Vagina (tissue), 2 donors: ENCODE measurements at regions not wholly inside any gene's neighbourhood (a gene's known extent, or its start where the extent isn't known, plus 50 kb on each side); places are given as distances from the start of the nearest gene placed in this dataset.

ENCODE experiments used
- DNase-seq, 2 donors: peaks; one replicate each; pipeline ENCODE4 v3.0.0-alpha.2; 2017; ENCODE audit errors: extremely low spot score in 2 of 2
- H3K27ac ChIP-seq: fragments of 200-600 bp; sonication (generic); one replicate; pipeline ENCODE4 v1.5.1; 2019
- H3K27me3 ChIP-seq: fragments of 200-600 bp; sonication (generic); one replicate; pipeline ENCODE4 v1.5.1; 2019
- H3K36me3 ChIP-seq, 2 donors: fragments of 200-600 bp; sonication (generic); one replicate each; pipeline ENCODE4 v1.5.1; 2017 to 2019
- H3K4me1 ChIP-seq: fragments of 200-600 bp; sonication (generic); one replicate; pipeline ENCODE4 v1.5.1; 2019
- H3K4me3 ChIP-seq, 2 donors: fragments of 200-600 bp; sonication (generic); 1 replicate in 1 of 2; 2 replicates in 1 of 2; pipeline ENCODE4 v1.5.1; 2016 to 2019
- H3K9me3 ChIP-seq: fragments of 200-600 bp; sonication (generic); one replicate; pipeline ENCODE4 v1.5.1; 2019
- POLR2A ChIP-seq, 2 donors: fragments of 450-650 bp; IDR thresholded peaks; one replicate each; pipeline ENCODE4 v1.6.1; 2017; ENCODE audit warnings: antibody characterized with exemption in 2 of 2, mild to moderate bottlenecking in 2 of 2, moderate library complexity in 2 of 2
- POLR2AphosphoS5 ChIP-seq, 2 donors: sonication (generic); formaldehyde crosslinking; IDR thresholded peaks; one replicate each; pipeline ENCODE4 v1.9.0; 2017; ENCODE audit warnings: antibody characterized with exemption in 2 of 2, mild to moderate bottlenecking in 2 of 2, low read depth in 1 of 2; ENCODE audit not compliant: insufficient read depth in 1 of 2
- intact Hi-C: fragments of 100-400 bp; cut with DNase I; formaldehyde crosslinking; loops from one replicate; pipeline ENCODE4 v1.15.1; 2023
- TF ChIP-seq, protein P1 (sequence below), 3 experiments: fragments of 450-650 bp in 2 of 3; fragments of 200-600 bp in 1 of 3; sonication (generic) in 1 of 3; IDR thresholded peaks; one replicate each; pipeline ENCODE4 v1.5.1; 2017 to 2019; ENCODE audit warnings: antibody characterized with exemption in 3 of 3, mild to moderate bottlenecking in 2 of 3, moderate library complexity in 2 of 3

GRCh38 chr2:226352941-226353560 is 446.6 kb downstream of the IRS1 start:
- no peaks in the 10 kb centered on the region for H3K36me3 ChIP-seq
- no peaks in the 10 kb centered on the region for H3K9me3 ChIP-seq
- H3K4me1 ChIP-seq = no peaks in the 10 kb centered on the region
- H3K27ac ChIP-seq = no peak overlapping the region
- intact Hi-C loops = no loop called here
- TF ChIP-seq, protein P1, sequence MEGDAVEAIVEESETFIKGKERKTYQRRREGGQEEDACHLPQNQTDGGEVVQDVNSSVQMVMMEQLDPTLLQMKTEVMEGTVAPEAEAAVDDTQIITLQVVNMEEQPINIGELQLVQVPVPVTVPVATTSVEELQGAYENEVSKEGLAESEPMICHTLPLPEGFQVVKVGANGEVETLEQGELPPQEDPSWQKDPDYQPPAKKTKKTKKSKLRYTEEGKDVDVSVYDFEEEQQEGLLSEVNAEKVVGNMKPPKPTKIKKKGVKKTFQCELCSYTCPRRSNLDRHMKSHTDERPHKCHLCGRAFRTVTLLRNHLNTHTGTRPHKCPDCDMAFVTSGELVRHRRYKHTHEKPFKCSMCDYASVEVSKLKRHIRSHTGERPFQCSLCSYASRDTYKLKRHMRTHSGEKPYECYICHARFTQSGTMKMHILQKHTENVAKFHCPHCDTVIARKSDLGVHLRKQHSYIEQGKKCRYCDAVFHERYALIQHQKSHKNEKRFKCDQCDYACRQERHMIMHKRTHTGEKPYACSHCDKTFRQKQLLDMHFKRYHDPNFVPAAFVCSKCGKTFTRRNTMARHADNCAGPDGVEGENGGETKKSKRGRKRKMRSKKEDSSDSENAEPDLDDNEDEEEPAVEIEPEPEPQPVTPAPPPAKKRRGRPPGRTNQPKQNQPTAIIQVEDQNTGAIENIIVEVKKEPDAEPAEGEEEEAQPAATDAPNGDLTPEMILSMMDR (IDR thresholded peaks at IDR 0.05) = no peak
- TF ChIP-seq POLR2A (IDR thresholded peaks at IDR 0.05) (no peak), POLR2AphosphoS5 (IDR thresholded peaks at IDR 0.05; ENCODE audit: insufficient read depth in 1 of 2, low read depth in 1 of 2) (no peak)
- H3K27me3 ChIP-seq = no peaks in the 10 kb centered on the region
- H3K4me3 ChIP-seq = no peak overlapping the region
- DNase-seq = no peak

- no peaks in the 10 kb centered on the region for H3K36me3 ChIP-seq
- H3K27me3 ChIP-seq = no peaks in the 10 kb centered on the region
- no peaks in the 10 kb centered on the region for H3K4me1 ChIP-seq
- H3K9me3 ChIP-seq = no peaks in the 10 kb centered on the region
- no peak overlapping the region for H3K4me3 ChIP-seq
- intact Hi-C loops = no loop called here
- no peak overlapping the region for H3K27ac ChIP-seq
- DNase-seq = no peak
- TF ChIP-seq POLR2A (IDR thresholded peaks at IDR 0.05) = no peak
- no peak for TF ChIP-seq POLR2AphosphoS5 (IDR thresholded peaks at IDR 0.05; ENCODE audit: insufficient read depth in 1 of 2, low read depth in 1 of 2)
Measured at GRCh38 chr2:226351711-226352110, 447.9 kb downstream of the IRS1 start.

GRCh38 chr2:226339616-226340015 is 460.0 kb downstream of the IRS1 start:
- Histone ChIP-seq H3K27ac (no peak overlapping the region), H3K36me3 (no peaks in the 10 kb centered on the region), H3K4me3 (no peak overlapping the region), H3K9me3 (no peaks in the 10 kb centered on the region), H3K4me1 (no peaks in the 10 kb centered on the region), H3K27me3 (no peaks in the 10 kb centered on the region)
- intact Hi-C loops = no loop called here
- DNase-seq = no peak
- TF ChIP-seq POLR2A (IDR thresholded peaks at IDR 0.05) (no peak), POLR2AphosphoS5 (IDR thresholded peaks at IDR 0.05; ENCODE audit: insufficient read depth in 1 of 2, low read depth in 1 of 2) (no peak)
- TF ChIP-seq, protein P1 (IDR thresholded peaks at IDR 0.05) = no peak

GRCh38 chr2:226338825-226339224 is 460.8 kb downstream of the IRS1 start:
- Histone ChIP-seq H3K4me1 (no peaks in the 10 kb centered on the region), H3K27ac (no peak overlapping the region), H3K27me3 (no peaks in the 10 kb centered on the region), H3K36me3 (no peaks in the 10 kb centered on the region), H3K9me3 (no peaks in the 10 kb centered on the region), H3K4me3 (no peak overlapping the region)
- no peak for TF ChIP-seq POLR2AphosphoS5 (IDR thresholded peaks at IDR 0.05; ENCODE audit: insufficient read depth in 1 of 2, low read depth in 1 of 2)
- TF ChIP-seq POLR2A (IDR thresholded peaks at IDR 0.05) = no peak
- TF ChIP-seq, protein P1 (IDR thresholded peaks at IDR 0.05) = no peak
- intact Hi-C loops = no loop called here
- no peak for DNase-seq

DNA sequence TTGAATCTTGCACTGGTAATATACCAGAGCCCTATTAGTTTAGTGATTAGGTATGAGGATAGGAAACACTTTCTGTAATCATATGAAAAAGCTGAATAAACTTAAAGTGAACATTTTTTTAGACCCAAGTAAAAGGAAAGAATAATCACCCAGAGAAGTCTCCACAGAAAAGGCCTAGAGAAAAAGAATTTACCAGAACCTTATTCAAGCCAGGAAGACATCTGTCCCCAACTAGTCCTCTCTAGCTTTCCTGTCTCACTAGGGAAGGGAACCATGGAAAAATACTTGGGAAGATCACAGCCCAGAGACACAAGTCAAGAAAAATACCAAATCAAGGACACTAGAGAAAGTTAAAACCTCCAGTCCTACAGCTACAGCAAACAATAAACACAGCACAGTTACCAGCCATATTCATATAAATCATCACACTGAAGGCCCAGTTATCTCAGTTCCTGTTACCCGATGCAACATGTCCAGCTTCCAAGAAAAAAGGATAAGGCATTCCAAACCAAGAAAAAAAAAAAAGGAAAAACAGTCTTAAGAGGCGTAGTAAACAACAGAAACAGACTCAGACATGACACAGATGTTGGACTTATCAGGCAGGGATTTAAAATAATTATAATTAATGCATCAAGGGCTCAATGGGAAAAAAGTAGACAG is 461.5 kb downstream of the IRS1 start:
- Histone ChIP-seq H3K4me1 (no peaks in the 10 kb centered on the region), H3K27me3 (no peaks in the 10 kb centered on the region), H3K36me3 (no peaks in the 10 kb centered on the region), H3K4me3 (no peak overlapping the region), H3K9me3 (no peaks in the 10 kb centered on the region), H3K27ac (no peak overlapping the region)
- intact Hi-C loops = no loop called here
- DNase-seq = no peak
- TF ChIP-seq POLR2AphosphoS5 (IDR thresholded peaks at IDR 0.05; ENCODE audit: insufficient read depth in 1 of 2, low read depth in 1 of 2) (no peak), POLR2A (IDR thresholded peaks at IDR 0.05) (no peak)
- TF ChIP-seq, protein P1 (IDR thresholded peaks at IDR 0.05) = no peak
